ENCODE measurements at regions not wholly inside any gene's neighbourhood (a gene's known extent, or its start where the extent isn't known, plus 50 kb on each side); places are given as distances from the start of the nearest gene placed in this dataset.

GRCh38 chr12:41942354-41942753 lies 202.3 kb downstream of the GXYLT1 start:
- Histone ChIP-seq H3K4me3 (ENCODE audit: low read length) (no peak overlapping the region), H3K9me2 (ENCODE audit: insufficient read depth, low read length) (no peaks in the 10 kb centered on the region), H3K27me3 (ENCODE audit: insufficient read depth, low read depth, low read length) (no peaks in the 10 kb centered on the region), H3F3A (ENCODE audit: insufficient read depth, low read length, poor library complexity, severe bottlenecking) (no peaks in the 10 kb centered on the region), H4K20me1 (ENCODE audit: insufficient read depth) (no peaks in the 10 kb centered on the region), H3K27ac (ENCODE audit: low read length) (no peak overlapping the region), H3K79me2 (replicated peaks; ENCODE audit: insufficient read depth, low read length) (no peaks in the 10 kb centered on the region), H2AFZ (ENCODE audit: low read depth, low read length) (no peak overlapping the region), H3K4me2 (ENCODE audit: low read length) (no peak overlapping the region), H3K9me3 (ENCODE audit: low read length) (peaks cover 3% of the 10 kb centered on the region), H3K9ac (ENCODE audit: low read length) (no peak overlapping the region), H3K36me3 (ENCODE audit: insufficient read depth, low read length) (no peaks in the 10 kb centered on the region)
- TF ChIP-seq EZH2 (IDR thresholded peaks at IDR 0.05; ENCODE audit: borderline replicate concordance, insufficient read depth, low read length, poor library complexity, severe bottlenecking), result no peak
- no peak for TF ChIP-seq REST (IDR thresholded peaks at IDR 0.05; ENCODE audit: borderline replicate concordance)
- no peak for TF ChIP-seq RAD21 (conservative IDR thresholded peaks at IDR 0.05)
- no peak for TF ChIP-seq EP300 (conservative IDR thresholded peaks at IDR 0.05; ENCODE audit: poor library complexity, severe bottlenecking)
- TF ChIP-seq SMC3 (conservative IDR thresholded peaks at IDR 0.05; ENCODE audit: poor library complexity), result no peak
- no peak for TF ChIP-seq POLR2AphosphoS5 (IDR thresholded peaks at IDR 0.05)
- no peak for TF ChIP-seq MXI1 (conservative IDR thresholded peaks at IDR 0.05; ENCODE audit: poor library complexity, severe bottlenecking)
- TF ChIP-seq CTCF (IDR thresholded peaks at IDR 0.05; ENCODE audit: poor library complexity, severe bottlenecking), result no peak
- TF ChIP-seq TAF1 (IDR thresholded peaks at IDR 0.05; ENCODE audit: low read depth), result no peak

GRCh38 chr12:41941079-41941478 lies 203.6 kb downstream of the GXYLT1 start:
- TF ChIP-seq EP300 (conservative IDR thresholded peaks at IDR 0.05; ENCODE audit: poor library complexity, severe bottlenecking), result no peak
- TF ChIP-seq CTCF (IDR thresholded peaks at IDR 0.05; ENCODE audit: poor library complexity, severe bottlenecking), result no peak
- no peak for TF ChIP-seq MXI1 (conservative IDR thresholded peaks at IDR 0.05; ENCODE audit: poor library complexity, severe bottlenecking)
- no peak for TF ChIP-seq POLR2AphosphoS5 (IDR thresholded peaks at IDR 0.05)
- no peak for TF ChIP-seq EZH2 (IDR thresholded peaks at IDR 0.05; ENCODE audit: borderline replicate concordance, insufficient read depth, low read length, poor library complexity, severe bottlenecking)
- no peak for TF ChIP-seq REST (IDR thresholded peaks at IDR 0.05; ENCODE audit: borderline replicate concordance)
- no peak for TF ChIP-seq SMC3 (conservative IDR thresholded peaks at IDR 0.05; ENCODE audit: poor library complexity)
- no peak for TF ChIP-seq RAD21 (conservative IDR thresholded peaks at IDR 0.05)
- no peak for TF ChIP-seq TAF1 (IDR thresholded peaks at IDR 0.05; ENCODE audit: low read depth)
- no peak overlapping the region for H3K9ac ChIP-seq (ENCODE audit: low read length)
- H3K4me2 ChIP-seq (ENCODE audit: low read length), result no peak overlapping the region

More at GRCh38 chr12:41941079-41941478, 203.6 kb downstream of the GXYLT1 start:
- no peak overlapping the region for H3K4me3 ChIP-seq (ENCODE audit: low read length)
- H3K9me2 ChIP-seq (ENCODE audit: insufficient read depth, low read length), result no peaks in the 10 kb centered on the region
- H3K27ac ChIP-seq (ENCODE audit: low read length), result no peak overlapping the region
- H4K20me1 ChIP-seq (ENCODE audit: insufficient read depth), result no peaks in the 10 kb centered on the region
- H2AFZ ChIP-seq (ENCODE audit: low read depth, low read length), result no peak overlapping the region
- no peaks in the 10 kb centered on the region for H3F3A ChIP-seq (ENCODE audit: insufficient read depth, low read length, poor library complexity, severe bottlenecking)
- H3K9me3 ChIP-seq (ENCODE audit: low read length), result no peaks in the 10 kb centered on the region
- no peaks in the 10 kb centered on the region for H3K79me2 ChIP-seq (replicated peaks; ENCODE audit: insufficient read depth, low read length)
- H3K27me3 ChIP-seq (ENCODE audit: insufficient read depth, low read depth, low read length), result no peaks in the 10 kb centered on the region
- H3K36me3 ChIP-seq (ENCODE audit: insufficient read depth, low read length), result no peaks in the 10 kb centered on the region

All from neural cell (in vitro differentiated cells).